ENCODE measurements at regions not wholly inside any gene's neighbourhood (a gene's known extent, or its start where the extent isn't known, plus 50 kb on each side); places are given as distances from the start of the nearest gene placed in this dataset.
"Not testable (repeated sequence)": the region's sequence is repeated elsewhere in the genome, so short reads cannot be mapped to it uniquely, and the experiment has no call there.

- DNase-seq (ENCODE audit: extremely low read depth in 1 of 2, low read depth in 1 of 2), result no peak
Measured at GRCh38 chr16:72464597-72465368, 292.8 kb upstream of the PMFBP1 start.

GRCh38 chr16:72464052-72464451 lies 292.1 kb upstream of the PMFBP1 start:
- no peak for DNase-seq (ENCODE audit: extremely low read depth in 1 of 2, low read depth in 1 of 2)

- no peak for DNase-seq (ENCODE audit: extremely low read depth in 1 of 2, low read depth in 1 of 2)
Measured at GRCh38 chr16:72458035-72458434, 286.1 kb upstream of the PMFBP1 start.

GRCh38 chr16:72457243-72457940 lies 285.4 kb upstream of the PMFBP1 start:
- DNase-seq (ENCODE audit: extremely low read depth in 1 of 2, low read depth in 1 of 2), result no peak

GRCh38 chr16:72455743-72456659 lies 284.0 kb upstream of the PMFBP1 start:
- DNase-seq (ENCODE audit: extremely low read depth in 1 of 2, low read depth in 1 of 2), result no peak

GRCh38 chr16:72453856-72454255 lies 281.9 kb upstream of the PMFBP1 start:
- not testable (repeated sequence) for DNase-seq (ENCODE audit: extremely low read depth in 1 of 2, low read depth in 1 of 2)

- DNase-seq (ENCODE audit: extremely low read depth in 1 of 2, low read depth in 1 of 2), result no peak
Measured at GRCh38 chr16:72444696-72445095, 272.7 kb upstream of the PMFBP1 start.

- DNase-seq (ENCODE audit: extremely low read depth in 1 of 2, low read depth in 1 of 2), result no peak
Measured at GRCh38 chr16:72443809-72444208, 271.9 kb upstream of the PMFBP1 start.

- no peak for DNase-seq (ENCODE audit: extremely low read depth in 1 of 2, low read depth in 1 of 2)
Measured at GRCh38 chr16:72442385-72443158, 270.6 kb upstream of the PMFBP1 start.

- no peak for DNase-seq (ENCODE audit: extremely low read depth in 1 of 2, low read depth in 1 of 2)
Measured at GRCh38 chr16:72437891-72438290, 265.9 kb upstream of the PMFBP1 start.

- DNase-seq (ENCODE audit: extremely low read depth in 1 of 2, low read depth in 1 of 2), result no peak
Measured at GRCh38 chr16:72434159-72434558, 262.2 kb upstream of the PMFBP1 start.

GRCh38 chr16:72430121-72430520 lies 258.2 kb upstream of the PMFBP1 start:
- no peak for DNase-seq (ENCODE audit: extremely low read depth in 1 of 2, low read depth in 1 of 2)

GRCh38 chr16:72429671-72430081 lies 257.7 kb upstream of the PMFBP1 start:
- DNase-seq (ENCODE audit: extremely low read depth in 1 of 2, low read depth in 1 of 2), result no peak

GRCh38 chr16:72428681-72429376 lies 256.9 kb upstream of the PMFBP1 start:
- no peak for DNase-seq (ENCODE audit: extremely low read depth in 1 of 2, low read depth in 1 of 2)

GRCh38 chr16:72427783-72428331 lies 255.9 kb upstream of the PMFBP1 start:
- no peak for DNase-seq (ENCODE audit: extremely low read depth in 1 of 2, low read depth in 1 of 2)

- no peak for DNase-seq (ENCODE audit: extremely low read depth in 1 of 2, low read depth in 1 of 2)
Measured at GRCh38 chr16:72427051-72427782, 255.3 kb upstream of the PMFBP1 start.

- DNase-seq (ENCODE audit: extremely low read depth in 1 of 2, low read depth in 1 of 2), result no peak
Measured at GRCh38 chr16:72426386-72426785, 254.4 kb upstream of the PMFBP1 start.

GRCh38 chr16:72425571-72426341 lies 253.8 kb upstream of the PMFBP1 start:
- no peak for DNase-seq (ENCODE audit: extremely low read depth in 1 of 2, low read depth in 1 of 2)
